Stimulated activated CD4-positive, alpha-beta T cell treated with anti-CD3 and anti-CD28 coated beads, Interleukin-4, amount 100 ng/mL, for 4 hours (primary cell): ENCODE measurements at regions not wholly inside any gene's neighbourhood (a gene's known extent, or its start where the extent isn't known, plus 50 kb on each side); places are given as distances from the start of the nearest gene placed in this dataset.
"Not testable (repeated sequence)": the region's sequence is repeated elsewhere in the genome, so short reads cannot be mapped to it uniquely, and the experiment has no call there.

Experiments used
- DNase-seq, 2 experiments: peaks; one replicate each; pipeline ENCODE4 v3.0.0-alpha.2; 2020

- no peak for DNase-seq
Observed at GRCh38 chr4:129905256-129905655, 809.3 kb downstream of the C4orf33 start.

GRCh38 chr4:129908117-129908516 lies 812.2 kb downstream of the C4orf33 start:
- DNase-seq = no peak

GRCh38 chr4:129916991-129917390 lies 821.0 kb downstream of the C4orf33 start:
- DNase-seq = no peak

- no peak for DNase-seq
Observed at GRCh38 chr4:129917651-129918050, 821.7 kb downstream of the C4orf33 start.

DNA sequence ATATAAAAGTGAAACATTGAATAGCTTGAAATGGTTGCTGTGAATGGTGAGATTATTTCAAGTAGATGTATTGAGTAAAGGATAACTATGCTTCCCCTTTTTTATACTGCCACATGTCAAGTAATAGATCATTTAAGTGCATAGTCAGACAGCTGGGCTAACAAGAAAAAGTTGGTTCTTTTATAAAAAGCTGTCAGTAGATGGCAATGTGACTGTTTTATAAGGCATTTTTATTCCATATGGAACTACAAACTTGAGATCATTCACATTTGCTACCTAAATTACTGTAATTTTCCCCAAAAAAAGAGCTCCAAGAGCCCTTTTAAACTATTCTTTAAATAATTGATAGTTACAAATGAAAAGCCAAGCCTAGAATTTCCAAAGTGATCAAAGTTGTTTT lies 831.0 kb downstream of the C4orf33 start:
- no peak for DNase-seq

- DNase-seq = no peak
Observed at GRCh38 chr4:129929052-129929451, 833.1 kb downstream of the C4orf33 start.

DNA sequence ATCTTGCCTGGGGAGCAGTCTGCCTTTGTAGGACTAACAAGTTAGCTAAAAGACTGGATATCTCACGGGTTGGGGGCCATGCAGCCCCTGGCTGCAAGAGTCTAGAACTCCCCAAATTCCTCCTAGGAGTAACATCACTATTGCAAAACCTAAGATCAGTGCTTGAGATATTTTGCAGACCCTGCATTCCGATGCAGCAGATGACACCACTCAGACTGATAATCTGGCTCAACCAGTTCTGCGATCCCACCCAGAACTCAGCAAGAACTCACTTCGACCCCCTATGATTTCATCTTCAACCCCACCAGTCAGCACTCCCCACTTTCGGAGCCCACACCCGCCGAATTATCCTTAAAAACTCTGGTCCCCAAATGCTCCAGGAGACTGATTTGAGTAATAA lies 834.0 kb downstream of the C4orf33 start:
- DNase-seq = no peak

DNA sequence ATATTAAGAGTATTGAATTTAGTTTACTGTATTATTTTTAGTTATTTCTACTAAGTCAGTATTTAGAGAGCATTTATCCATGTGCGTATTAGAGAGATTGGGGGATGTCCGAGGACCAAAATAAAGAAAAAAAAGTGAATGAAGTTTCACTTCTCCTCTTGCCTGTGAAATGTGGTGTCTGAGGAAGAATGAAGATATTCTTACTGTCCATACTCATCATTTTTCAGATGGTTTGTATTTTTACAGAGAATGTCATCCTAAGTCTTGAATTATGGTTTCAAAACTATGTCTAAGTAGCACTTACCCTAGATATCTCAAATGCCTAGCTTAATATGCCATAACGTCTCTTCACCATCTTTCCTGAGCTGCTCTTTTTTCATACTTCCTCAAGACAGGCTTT lies 854.3 kb downstream of the C4orf33 start:
- no peak for DNase-seq

DNA sequence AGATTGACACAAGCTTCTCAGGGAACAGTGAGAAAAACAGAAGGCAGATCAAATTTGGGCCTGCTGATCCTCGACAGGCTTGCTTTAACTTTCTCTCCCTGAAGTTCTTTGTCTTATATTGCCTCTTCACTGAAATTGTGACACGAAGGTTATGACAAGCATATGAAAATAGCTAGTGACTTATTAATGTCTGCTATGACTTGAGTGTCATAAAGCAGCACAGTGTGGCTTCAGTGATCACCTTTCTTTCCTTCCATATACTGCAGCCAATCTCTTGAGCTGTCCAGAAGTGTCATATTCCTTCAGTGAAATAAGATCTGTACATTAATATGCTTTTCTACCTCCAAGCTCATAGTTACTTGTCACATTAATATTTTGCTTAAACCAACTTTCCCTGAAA lies 870.2 kb downstream of the C4orf33 start:
- no peak for DNase-seq

- DNase-seq = no peak
Observed at GRCh38 chr4:129968366-129968765, 872.4 kb downstream of the C4orf33 start.

- no peak for DNase-seq
Observed at GRCh38 chr4:129968778-129969177, 872.8 kb downstream of the C4orf33 start.

DNA sequence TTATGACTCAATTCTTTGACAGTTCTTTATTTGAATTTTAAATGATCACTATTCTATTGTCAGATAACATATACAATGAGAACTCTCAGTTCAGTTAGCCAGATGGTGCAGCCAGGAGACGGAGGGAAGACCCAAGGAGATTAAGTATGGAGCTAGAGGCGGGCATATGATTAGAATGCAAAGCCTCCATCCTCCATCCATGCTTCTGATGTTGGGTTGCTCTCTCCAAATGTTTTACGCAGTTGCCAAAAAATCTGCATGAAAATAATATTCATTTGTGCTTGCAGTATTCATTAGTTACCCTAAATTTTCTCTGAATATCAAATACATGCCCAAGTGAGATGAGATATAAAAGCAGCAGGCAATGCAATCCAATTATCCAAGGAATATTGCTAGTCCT lies 874.8 kb downstream of the C4orf33 start:
- DNase-seq = no peak

DNA sequence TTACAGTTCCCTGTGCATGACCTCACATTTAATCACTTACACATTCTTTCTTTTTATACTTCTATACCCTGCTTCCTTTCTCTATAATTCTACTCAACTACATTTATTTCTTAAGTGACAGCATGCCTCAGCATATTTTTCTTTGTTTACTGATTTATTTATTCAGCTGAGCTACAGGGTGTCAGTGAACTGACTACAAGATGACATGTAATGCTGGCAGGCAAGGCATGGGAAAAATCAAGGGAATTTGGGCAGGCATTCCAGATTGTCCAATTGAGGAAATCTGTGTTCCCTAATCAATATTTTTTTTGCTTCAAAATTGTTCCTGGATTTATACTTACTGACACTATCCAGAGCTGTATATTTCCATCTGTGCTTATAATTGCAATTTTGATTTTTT lies 875.5 kb downstream of the C4orf33 start:
- DNase-seq = no peak

DNA sequence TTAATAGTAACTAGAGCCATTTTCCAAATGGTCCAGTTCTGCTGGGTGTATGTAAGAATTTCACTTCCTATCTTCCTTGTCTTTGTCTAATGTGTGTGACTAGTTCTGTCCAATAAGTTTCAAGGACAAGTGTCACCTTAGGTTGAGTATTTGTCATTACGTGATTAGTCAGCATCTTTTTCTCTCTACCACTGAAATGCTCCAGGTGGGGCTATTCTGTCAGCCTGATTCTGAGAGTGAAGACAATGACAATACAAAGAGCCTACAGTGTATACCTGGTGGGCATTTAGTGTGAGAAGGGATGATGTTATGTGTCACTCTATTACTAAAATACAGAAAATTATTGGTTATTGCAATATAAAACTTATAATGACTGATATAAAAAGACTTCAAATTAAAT lies 876.3 kb downstream of the C4orf33 start:
- no peak for DNase-seq

- no peak for DNase-seq
Observed at GRCh38 chr4:129974730-129975129, 878.8 kb downstream of the C4orf33 start.

DNA sequence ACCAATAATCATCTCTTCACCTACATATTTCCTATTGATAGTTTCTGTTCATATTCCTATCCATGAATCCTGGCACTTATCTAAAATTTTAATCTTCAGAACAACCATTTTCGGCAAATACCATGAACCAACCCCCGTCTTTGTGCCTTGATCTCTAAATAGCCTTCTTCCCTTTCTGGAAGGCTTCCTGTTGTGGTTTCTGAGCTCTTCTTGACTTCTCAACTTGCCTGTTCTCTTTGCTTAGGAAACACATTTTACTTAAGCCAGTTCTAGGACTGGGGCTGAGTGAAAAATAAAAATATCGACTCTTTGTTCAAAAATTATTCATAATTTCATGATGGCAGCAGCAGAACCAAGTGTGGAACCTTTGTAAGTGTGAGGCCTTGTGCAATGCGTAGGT lies 882.4 kb downstream of the C4orf33 start:
- DNase-seq = no peak

DNA sequence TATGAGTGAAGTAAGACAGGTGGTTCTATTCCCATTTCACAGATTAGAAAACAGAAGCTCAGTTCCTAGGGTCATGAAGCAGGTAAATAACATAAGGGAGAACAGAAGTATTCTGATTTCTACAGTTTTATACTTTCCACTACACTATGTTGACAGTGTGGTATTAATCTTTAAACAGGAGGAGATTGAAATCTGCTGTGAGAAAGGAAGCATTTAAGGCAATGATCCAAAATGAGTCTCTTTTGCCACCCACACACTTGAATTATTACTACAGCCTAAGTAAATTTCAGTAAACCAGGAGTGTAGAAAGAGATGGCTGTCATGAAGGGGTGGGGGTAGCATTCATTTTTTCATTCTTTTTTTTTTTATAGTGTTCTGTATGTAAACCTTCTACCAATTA lies 893.0 kb downstream of the C4orf33 start:
- no peak for DNase-seq

GRCh38 chr4:129994715-129995114 lies 898.8 kb downstream of the C4orf33 start:
- DNase-seq = no peak

DNA sequence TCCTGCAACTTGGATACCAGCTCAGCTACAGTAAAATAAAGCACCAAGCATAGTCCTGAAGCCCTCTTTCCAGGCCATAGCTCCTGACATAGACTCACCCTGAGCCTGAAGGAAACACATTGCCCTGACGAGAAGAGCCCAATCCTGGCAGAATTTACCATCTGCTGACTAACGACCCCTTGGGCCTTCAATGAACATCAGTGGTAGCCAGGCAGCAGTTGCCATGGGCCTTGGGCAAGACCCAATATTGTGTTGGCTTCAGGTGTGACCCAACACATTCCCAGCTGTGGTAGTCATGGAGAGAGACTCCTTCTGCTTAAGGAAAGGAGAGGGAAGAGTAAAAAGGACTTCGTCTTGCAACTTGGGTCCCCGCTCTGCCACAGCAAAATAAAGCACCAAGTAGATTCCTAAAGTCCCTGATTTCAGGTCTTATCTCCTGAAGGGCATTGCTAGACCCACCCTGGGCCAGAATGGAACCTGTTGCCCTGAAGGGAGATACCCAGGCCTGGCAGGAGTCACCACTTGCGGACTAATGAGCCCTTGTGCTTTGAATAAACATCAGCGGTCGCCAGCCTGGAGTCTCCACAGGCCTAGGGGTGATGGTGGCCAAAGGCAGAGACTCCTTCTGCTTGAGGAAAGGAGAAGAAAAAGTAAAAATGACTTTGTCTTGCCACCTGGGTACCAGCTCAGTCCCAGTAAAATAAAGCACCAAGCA lies 902.6 kb downstream of the C4orf33 start:
- no peak for DNase-seq

DNA sequence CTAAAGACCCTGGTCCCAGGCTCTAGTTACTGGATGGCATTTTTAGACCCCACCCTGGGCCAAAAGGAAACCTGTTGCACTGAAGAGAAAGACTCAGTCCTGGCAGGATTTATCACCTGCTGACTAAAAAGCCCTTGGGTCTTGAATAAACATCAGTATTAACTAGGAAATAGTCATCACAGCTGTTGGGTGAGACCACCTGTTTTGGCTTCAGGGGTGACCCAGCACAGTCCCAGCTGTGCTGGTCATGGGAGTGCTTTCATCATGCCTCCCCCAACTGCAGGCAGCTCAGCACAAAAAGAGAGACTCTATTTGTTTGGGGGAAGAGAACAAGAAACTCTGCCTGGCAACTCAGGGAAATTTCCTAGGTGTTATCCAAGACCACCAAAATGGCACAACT lies 903.2 kb downstream of the C4orf33 start:
- no peak for DNase-seq

DNA sequence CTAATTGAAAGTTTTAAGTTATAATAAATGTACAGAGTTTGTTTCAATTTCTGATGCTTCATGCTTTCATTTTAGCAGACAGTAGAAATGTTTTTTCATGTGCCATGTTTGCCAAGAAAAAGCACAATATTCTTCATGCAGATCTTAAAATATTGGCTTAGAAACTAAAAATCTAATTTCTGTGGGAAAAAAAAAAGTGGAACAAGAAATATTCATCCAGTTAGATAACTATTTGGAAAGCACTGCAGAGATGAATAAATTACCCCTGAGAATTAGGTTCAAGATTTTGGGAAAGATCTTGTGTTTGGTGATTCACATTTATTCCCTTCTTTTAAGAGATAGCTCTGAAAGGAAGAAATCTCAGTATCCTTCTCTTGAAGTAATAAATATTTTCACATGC lies 912.5 kb downstream of the C4orf33 start:
- no peak for DNase-seq

DNA sequence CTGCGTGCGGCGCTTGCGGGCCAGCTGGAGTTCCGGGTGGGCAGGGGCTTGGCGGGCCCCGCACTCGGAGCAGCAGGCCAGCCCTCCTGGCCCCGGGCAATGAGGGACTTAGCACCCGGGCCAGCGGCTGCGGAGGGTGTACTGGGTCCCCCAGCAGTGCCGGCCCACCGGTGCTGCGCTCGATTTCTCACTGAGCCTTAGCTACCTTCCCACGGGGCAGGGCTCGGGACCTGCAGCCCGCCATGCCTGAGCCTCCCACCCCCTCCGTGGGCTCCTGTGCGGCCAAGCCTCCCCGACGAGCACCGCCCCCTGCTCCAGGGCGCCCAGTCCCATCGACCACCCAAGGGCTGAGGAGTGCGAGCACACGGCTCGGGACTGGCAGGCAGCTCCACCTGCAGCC lies 916.9 kb downstream of the C4orf33 start:
- DNase-seq = not testable (repeated sequence)

DNA sequence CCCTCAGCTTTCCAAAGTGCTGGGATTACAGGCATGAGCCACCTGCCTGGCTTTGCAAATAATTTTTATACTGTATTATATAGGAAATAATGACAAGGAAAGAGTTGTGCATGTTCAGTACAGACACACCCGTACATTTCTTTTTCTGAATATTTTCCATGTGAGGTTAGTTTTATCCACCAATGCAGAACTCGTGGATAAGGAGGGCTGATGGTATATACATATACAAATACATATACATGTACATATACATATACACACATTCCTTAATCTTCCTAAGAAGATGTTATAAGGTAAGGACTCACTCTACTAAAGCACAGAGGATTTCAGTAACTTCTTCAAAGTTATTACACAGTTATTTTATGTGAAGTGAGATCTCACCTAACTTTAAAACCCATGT lies 925.8 kb downstream of the C4orf33 start:
- DNase-seq = no peak

DNA sequence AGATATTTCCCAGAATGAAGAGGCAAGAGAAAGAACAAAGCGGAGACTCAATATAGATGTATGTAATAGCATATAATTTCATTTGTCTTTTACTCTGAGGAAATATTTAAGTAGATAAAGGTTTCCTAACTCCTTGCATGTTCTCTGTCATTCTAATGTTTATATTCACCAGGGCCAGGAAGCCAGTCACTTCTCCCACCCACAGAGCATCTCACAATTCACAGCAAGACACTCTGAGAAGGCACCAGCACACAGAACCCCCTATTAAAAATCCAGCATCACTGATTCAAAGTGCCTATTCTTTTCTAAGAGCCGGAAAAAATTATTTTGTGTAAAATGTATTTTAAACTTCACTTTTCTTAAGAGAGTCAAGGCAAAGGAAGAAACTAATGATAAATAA lies 927.1 kb downstream of the C4orf33 start:
- DNase-seq = no peak

- DNase-seq = no peak
Observed at GRCh38 chr4:130025701-130026100, 929.7 kb downstream of the C4orf33 start.

GRCh38 chr4:130026185-130026584 lies 930.2 kb downstream of the C4orf33 start:
- no peak for DNase-seq
